CD4-positive, alpha-beta T cell treated with Interleukin-2 at 100 ng/mL for 4 hours (primary cell): ENCODE measurements at regions not wholly inside any gene's neighbourhood (a gene's known extent, or its start where the extent isn't known, plus 50 kb on each side); places are given as distances from the start of the nearest gene placed in this dataset.
"Not testable (repeated sequence)": the region's sequence is repeated elsewhere in the genome, so short reads cannot be mapped to it uniquely, and the experiment has no call there.

Experiments
- DNase-seq: peaks from one replicate; pipeline ENCODE4 v3.0.0-alpha.2; 2020; ENCODE audit warnings: low spot score

- not testable (repeated sequence) for DNase-seq
Observed at GRCh38 chr4:19154267-19154666, 1097.4 kb upstream of the SLIT2 start.

- no peak for DNase-seq
Observed at GRCh38 chr4:19152264-19152663, 1099.4 kb upstream of the SLIT2 start.

GRCh38 chr4:19151684-19152083 is 1100.0 kb upstream of the SLIT2 start:
- DNase-seq: no peak

GRCh38 chr4:19146038-19146437 is 1105.7 kb upstream of the SLIT2 start:
- no peak for DNase-seq

- no peak for DNase-seq
Observed at GRCh38 chr4:19135895-19136633, 1114.5 kb upstream of the LCORL start.

GRCh38 chr4:19134685-19135084 is 1113.1 kb upstream of the LCORL start:
- no peak for DNase-seq

GRCh38 chr4:19133315-19133714 is 1111.8 kb upstream of the LCORL start:
- no peak for DNase-seq

- DNase-seq: no peak
Observed at GRCh38 chr4:19130866-19131265, 1109.3 kb upstream of the LCORL start.

GRCh38 chr4:19128176-19128575 is 1106.6 kb upstream of the LCORL start:
- DNase-seq: no peak

GRCh38 chr4:19126903-19127302 is 1105.3 kb upstream of the LCORL start:
- DNase-seq: no peak

- DNase-seq: no peak
Observed at GRCh38 chr4:19123681-19124080, 1102.1 kb upstream of the LCORL start.

- no peak for DNase-seq
Observed at GRCh38 chr4:19119904-19120560, 1098.5 kb upstream of the LCORL start.

GRCh38 chr4:19117022-19117421 is 1095.5 kb upstream of the LCORL start:
- DNase-seq: no peak

- no peak for DNase-seq
Observed at GRCh38 chr4:19104176-19104575, 1082.6 kb upstream of the LCORL start.

GRCh38 chr4:19095491-19096046 is 1074.0 kb upstream of the LCORL start:
- no peak for DNase-seq

- DNase-seq: no peak
Observed at GRCh38 chr4:19093951-19094350, 1072.4 kb upstream of the LCORL start.

- DNase-seq: no peak
Observed at GRCh38 chr4:19092797-19093196, 1071.2 kb upstream of the LCORL start.

GRCh38 chr4:19074036-19074435 is 1052.5 kb upstream of the LCORL start:
- no peak for DNase-seq

- no peak for DNase-seq
Observed at GRCh38 chr4:19063662-19064061, 1042.1 kb upstream of the LCORL start.

- DNase-seq: no peak
Observed at GRCh38 chr4:19054916-19055315, 1033.4 kb upstream of the LCORL start.

GRCh38 chr4:19051831-19052230 is 1030.3 kb upstream of the LCORL start:
- DNase-seq: no peak

- no peak for DNase-seq
Observed at GRCh38 chr4:19047279-19047880, 1025.8 kb upstream of the LCORL start.

- DNase-seq: no peak
Observed at GRCh38 chr4:19039816-19040215, 1018.3 kb upstream of the LCORL start.
